Cardiac fibroblast (primary cell): ENCODE measurements at regions not wholly inside any gene's neighbourhood (a gene's known extent, or its start where the extent isn't known, plus 50 kb on each side); places are given as distances from the start of the nearest gene placed in this dataset.

ENCODE experiments used
- DNase-seq, 2 donors: peaks; one replicate each; pipeline versions ENCODE4 v3.0.0 to v3.0.0-alpha.2; 2010; ENCODE audit warnings: low read depth in 2 of 2
- H3K4me3 ChIP-seq, 2 donors: replicated peaks in 1 of 2; 1 replicate in 1 of 2; 2 replicates in 1 of 2; pipeline ENCODE4 v1.5.1; 2011; ENCODE audit warnings: low read depth in 2 of 2, low read length in 2 of 2, mild to moderate bottlenecking in 2 of 2, moderate library complexity in 1 of 2
- TF ChIP-seq, protein P1 (sequence below): IDR thresholded peaks from one replicate; pipeline ENCODE4 v1.5.1; 2011; ENCODE audit warnings: low read depth, mild to moderate bottlenecking, low read length, inconsistent platforms

DNA sequence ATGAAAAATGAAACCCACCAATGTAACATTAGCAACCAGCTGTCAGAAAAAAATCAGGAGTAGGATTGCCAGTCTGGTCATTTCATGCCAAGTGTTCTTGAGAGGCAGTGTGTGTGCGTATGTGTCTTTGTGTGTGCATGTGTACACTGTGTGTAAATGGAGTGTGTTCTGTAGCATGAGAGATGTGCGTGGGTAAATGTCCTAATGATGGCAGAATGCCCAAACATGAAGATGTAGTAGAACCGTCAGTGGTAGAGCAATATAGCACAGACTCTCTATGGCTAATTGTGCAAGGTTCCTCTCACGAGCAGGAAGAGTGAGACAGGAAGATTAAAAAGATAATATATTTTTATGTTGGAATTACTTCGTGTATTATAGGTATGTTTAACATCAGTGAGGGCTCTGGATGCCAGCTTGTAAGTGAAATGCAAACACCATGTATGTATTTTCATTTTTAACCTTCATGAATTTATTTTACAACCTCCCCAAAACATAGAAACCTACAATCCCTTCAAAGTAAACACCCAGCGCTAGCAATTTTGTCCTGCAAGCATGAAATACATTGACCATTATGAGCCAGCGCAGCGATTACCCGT lies 1038.7 kb downstream of the IGSF11 start:
- no peak for DNase-seq
- TF ChIP-seq, protein P1, sequence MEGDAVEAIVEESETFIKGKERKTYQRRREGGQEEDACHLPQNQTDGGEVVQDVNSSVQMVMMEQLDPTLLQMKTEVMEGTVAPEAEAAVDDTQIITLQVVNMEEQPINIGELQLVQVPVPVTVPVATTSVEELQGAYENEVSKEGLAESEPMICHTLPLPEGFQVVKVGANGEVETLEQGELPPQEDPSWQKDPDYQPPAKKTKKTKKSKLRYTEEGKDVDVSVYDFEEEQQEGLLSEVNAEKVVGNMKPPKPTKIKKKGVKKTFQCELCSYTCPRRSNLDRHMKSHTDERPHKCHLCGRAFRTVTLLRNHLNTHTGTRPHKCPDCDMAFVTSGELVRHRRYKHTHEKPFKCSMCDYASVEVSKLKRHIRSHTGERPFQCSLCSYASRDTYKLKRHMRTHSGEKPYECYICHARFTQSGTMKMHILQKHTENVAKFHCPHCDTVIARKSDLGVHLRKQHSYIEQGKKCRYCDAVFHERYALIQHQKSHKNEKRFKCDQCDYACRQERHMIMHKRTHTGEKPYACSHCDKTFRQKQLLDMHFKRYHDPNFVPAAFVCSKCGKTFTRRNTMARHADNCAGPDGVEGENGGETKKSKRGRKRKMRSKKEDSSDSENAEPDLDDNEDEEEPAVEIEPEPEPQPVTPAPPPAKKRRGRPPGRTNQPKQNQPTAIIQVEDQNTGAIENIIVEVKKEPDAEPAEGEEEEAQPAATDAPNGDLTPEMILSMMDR: no peak
- H3K4me3 ChIP-seq: no peak overlapping the region

DNA sequence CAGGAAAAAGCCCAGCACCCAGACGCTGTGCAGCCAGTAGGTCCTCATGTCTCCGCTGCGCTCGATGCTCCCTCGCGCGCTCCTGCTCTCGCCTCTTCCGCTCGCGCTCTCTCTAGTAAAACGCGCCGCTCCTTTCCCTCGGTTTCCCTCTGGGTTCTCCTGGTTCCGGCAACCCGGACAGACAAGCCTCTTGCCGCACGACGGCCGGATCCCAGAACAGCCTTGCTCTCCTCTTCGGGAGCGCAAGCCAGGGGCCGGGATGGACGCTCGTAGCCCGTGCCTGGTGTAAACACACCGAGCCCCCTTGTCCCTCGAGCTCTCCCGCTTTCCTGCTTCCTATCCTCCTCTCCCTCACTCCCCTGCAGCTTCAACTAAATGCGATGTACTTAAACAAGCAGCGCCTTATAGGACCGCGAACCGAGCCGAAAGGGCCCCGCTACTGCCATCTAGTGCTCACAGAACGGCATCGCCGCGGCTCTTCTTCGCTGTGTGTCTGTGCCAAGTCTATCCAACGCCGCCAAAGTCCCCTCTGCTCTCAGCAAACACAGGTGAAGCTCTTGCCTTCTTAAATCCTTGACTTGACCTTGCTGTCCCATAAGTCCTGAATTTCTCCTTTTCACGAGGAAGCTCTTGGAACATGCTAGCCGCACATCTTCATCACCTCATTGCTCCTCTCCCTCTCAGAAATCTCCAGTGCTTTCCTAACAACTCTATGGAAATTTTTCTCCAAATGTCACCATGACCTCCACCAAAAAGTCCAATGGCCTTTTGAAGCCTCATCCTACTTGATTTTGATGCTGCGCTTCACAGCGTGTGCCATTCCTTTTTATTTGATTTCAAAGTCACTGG lies 1037.2 kb downstream of the IGSF11 start:
- DNase-seq: peak; percentile 80 to 83
- TF ChIP-seq, protein P1: peak; percentile 97
- H3K4me3 ChIP-seq: peak overlapping the region; percentile 42 to 50

DNA sequence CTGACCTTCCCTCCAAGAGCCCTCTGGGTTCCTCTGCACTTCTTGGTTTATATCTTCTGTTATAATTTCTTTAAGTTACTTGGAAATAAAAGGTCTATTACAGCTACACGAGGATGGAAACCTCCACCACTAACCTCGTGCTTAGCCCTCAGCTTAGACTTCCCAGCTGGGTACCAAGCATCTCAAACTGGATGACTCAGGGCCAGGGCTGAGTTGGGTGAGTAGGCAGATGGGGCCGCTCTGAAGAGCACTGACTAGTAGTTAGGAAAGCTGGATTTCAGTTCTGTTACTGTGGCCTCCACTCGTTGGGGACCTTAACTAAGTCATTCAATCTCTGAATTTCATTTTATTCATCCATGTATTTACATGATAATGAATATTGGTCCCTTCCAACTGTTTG lies 1036.6 kb downstream of the IGSF11 start:
- peak; percentile 1 to 8 for DNase-seq
- TF ChIP-seq, protein P1: no peak

DNA sequence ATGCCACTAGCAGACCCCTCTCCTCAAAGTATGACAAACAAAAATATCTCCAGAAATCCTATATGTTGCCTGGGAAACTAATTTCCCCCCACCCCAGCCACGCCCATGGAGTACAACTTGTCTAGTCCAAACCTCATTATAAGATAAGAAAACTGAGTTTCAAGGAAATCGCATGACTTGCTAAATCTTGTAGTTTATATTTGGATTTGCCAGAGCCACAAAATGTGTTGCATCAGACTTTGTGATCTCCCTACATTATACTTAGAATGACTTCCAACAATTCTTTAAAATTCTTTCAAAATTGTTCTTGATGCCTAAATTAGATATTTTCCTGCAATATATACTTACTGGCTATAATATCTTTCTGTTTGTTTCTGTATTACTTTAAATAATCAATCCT lies 1034.4 kb downstream of the IGSF11 start:
- TF ChIP-seq, protein P1: no peak
- DNase-seq: no peak
- H3K4me3 ChIP-seq: no peak overlapping the region

More for the DNA sequence above, 1036.6 kb downstream of the IGSF11 start:
- H3K4me3 ChIP-seq: no peak overlapping the region

DNA sequence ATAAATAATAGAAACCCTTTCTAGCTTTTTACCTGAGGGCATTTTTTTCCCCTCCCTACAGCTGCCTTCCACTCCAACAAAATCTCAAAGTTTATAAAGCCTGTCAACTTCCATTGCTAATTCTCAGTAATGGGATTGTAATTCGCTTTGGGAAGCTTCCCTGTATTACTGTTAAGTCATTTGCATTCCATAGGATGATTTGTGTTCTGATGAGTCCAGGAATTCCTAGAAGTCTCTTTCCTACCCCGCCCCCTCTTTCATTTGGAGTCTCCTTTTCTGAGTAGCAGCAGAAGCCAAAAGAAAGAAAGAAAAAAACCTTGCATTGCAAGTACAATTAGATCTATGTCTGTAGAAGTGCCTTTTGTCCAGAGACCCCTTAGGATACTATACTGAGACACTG lies 1033.3 kb downstream of the IGSF11 start:
- TF ChIP-seq, protein P1: no peak
- no peak for DNase-seq
- H3K4me3 ChIP-seq: no peak overlapping the region

DNA sequence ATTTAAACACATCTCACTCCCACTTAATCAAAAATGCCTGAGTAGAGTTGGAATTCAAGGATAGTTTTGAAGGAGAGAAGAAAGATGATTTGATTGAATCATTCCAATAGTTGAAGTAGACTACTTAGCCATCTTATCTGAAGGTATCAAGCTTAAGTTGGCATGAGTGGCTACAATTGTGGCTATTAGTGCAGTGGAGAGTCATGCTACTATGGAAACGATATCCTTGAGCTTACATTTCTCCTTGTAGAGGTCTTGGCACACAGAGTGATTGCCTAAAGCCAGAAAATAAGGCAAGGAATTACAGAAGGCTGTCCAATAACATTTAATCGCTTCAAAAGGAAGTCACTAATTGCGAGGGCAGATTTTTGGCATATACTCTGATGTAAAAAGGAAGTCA lies 1022.7 kb downstream of the IGSF11 start:
- no peak overlapping the region for H3K4me3 ChIP-seq

More for the DNA sequence above, 1022.7 kb downstream of the IGSF11 start:
- DNase-seq: no peak
- TF ChIP-seq, protein P1: no peak
